Upper lobe of right lung (tissue), 1 donor: ENCODE measurements at regions not wholly inside any gene's neighbourhood (a gene's known extent, or its start where the extent isn't known, plus 50 kb on each side); places are given as distances from the start of the nearest gene placed in this dataset.

ENCODE experiments used
- ATAC-seq: fragments of 200-7000 bp; cut with Tn5 transposase; one replicate; pipeline ENCODE4 v1.9.1; 2020; ENCODE audit warnings: mild to moderate bottlenecking, moderate library complexity
- DNase-seq: peaks from one replicate; pipeline ENCODE4 v3.0.0-alpha.2; 2020
- H3K27ac ChIP-seq: fragments of 200-600 bp; one replicate; pipeline ENCODE4 v1.8.0; 2022
- H3K27me3 ChIP-seq: fragments of 200-600 bp; one replicate; pipeline ENCODE4 v1.8.0; 2022; ENCODE audit warnings: mild to moderate bottlenecking
- H3K36me3 ChIP-seq: fragments of 200-600 bp; one replicate; pipeline ENCODE4 v1.8.0; 2022
- H3K4me1 ChIP-seq: fragments of 200-600 bp; one replicate; pipeline ENCODE4 v1.8.0; 2022
- H3K4me3 ChIP-seq: fragments of 200-600 bp; one replicate; pipeline ENCODE4 v1.8.0; 2022; ENCODE audit warnings: mild to moderate bottlenecking
- H3K9me3 ChIP-seq: fragments of 200-600 bp; one replicate; pipeline ENCODE4 v1.8.0; 2022
- intact Hi-C: fragments of 100-400 bp; cut with DNase I; formaldehyde crosslinking; loops from one replicate; pipeline ENCODE4 v1.11.0; 2022
- TF ChIP-seq, protein P1 (sequence below): fragments of 200-600 bp; IDR thresholded peaks from one replicate; pipeline ENCODE4 v1.8.0; 2022; ENCODE audit warnings: antibody characterized with exemption
- donor health status: DM: no; HTN: yes; CAD: no; lungs with severe emphysema.

GRCh38 chr7:17474724-17475344 is 176.4 kb downstream of the AHR start:
- TF ChIP-seq, protein P1, sequence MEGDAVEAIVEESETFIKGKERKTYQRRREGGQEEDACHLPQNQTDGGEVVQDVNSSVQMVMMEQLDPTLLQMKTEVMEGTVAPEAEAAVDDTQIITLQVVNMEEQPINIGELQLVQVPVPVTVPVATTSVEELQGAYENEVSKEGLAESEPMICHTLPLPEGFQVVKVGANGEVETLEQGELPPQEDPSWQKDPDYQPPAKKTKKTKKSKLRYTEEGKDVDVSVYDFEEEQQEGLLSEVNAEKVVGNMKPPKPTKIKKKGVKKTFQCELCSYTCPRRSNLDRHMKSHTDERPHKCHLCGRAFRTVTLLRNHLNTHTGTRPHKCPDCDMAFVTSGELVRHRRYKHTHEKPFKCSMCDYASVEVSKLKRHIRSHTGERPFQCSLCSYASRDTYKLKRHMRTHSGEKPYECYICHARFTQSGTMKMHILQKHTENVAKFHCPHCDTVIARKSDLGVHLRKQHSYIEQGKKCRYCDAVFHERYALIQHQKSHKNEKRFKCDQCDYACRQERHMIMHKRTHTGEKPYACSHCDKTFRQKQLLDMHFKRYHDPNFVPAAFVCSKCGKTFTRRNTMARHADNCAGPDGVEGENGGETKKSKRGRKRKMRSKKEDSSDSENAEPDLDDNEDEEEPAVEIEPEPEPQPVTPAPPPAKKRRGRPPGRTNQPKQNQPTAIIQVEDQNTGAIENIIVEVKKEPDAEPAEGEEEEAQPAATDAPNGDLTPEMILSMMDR: no peak
- no peak for ATAC-seq
- intact Hi-C loops: no loop called here

GRCh38 chr7:17477182-17477581 is 178.7 kb downstream of the AHR start:
- Histone ChIP-seq H3K9me3 (no peaks in the 10 kb centered on the region), H3K27ac (no peak overlapping the region), H3K4me3 (no peak overlapping the region), H3K36me3 (no peaks in the 10 kb centered on the region), H3K4me1 (no peaks in the 10 kb centered on the region), H3K27me3 (no peaks in the 10 kb centered on the region)
- ATAC-seq (no peak), DNase-seq (no peak)
- TF ChIP-seq, protein P1: no peak
- intact Hi-C loops: no loop called here

More at GRCh38 chr7:17474724-17475344, 176.4 kb downstream of the AHR start:
- Histone ChIP-seq H3K4me1 (no peaks in the 10 kb centered on the region), H3K4me3 (no peak overlapping the region), H3K9me3 (no peaks in the 10 kb centered on the region), H3K27me3 (no peaks in the 10 kb centered on the region), H3K36me3 (no peaks in the 10 kb centered on the region), H3K27ac (no peak overlapping the region)
- DNase-seq: no peak

- TF ChIP-seq, protein P1: no peak
- Histone ChIP-seq H3K36me3 (no peaks in the 10 kb centered on the region), H3K4me1 (no peaks in the 10 kb centered on the region), H3K9me3 (no peaks in the 10 kb centered on the region), H3K27me3 (no peaks in the 10 kb centered on the region), H3K4me3 (no peak overlapping the region), H3K27ac (no peak overlapping the region)
- no peak for ATAC-seq
- intact Hi-C loops: no loop called here
- DNase-seq: no peak
These were observed 182.7 kb downstream of the AHR start for GRCh38 chr7:17481118-17481517.

- no peak overlapping the region for H3K4me3 ChIP-seq
- H3K27me3 ChIP-seq: no peaks in the 10 kb centered on the region
- H3K27ac ChIP-seq: no peak overlapping the region
- H3K36me3 ChIP-seq: no peaks in the 10 kb centered on the region
- intact Hi-C loops: no loop called here
- no peaks in the 10 kb centered on the region for H3K4me1 ChIP-seq
- TF ChIP-seq, protein P1: no peak
- H3K9me3 ChIP-seq: no peaks in the 10 kb centered on the region
- DNase-seq (no peak), ATAC-seq (no peak)
These were observed 186.9 kb downstream of the AHR start for GRCh38 chr7:17485368-17485767.

GRCh38 chr7:17485904-17486303 is 187.5 kb downstream of the AHR start:
- Histone ChIP-seq H3K27me3 (no peaks in the 10 kb centered on the region), H3K4me3 (no peak overlapping the region), H3K27ac (no peak overlapping the region), H3K4me1 (no peaks in the 10 kb centered on the region), H3K9me3 (no peaks in the 10 kb centered on the region), H3K36me3 (no peaks in the 10 kb centered on the region)
- ATAC-seq (no peak), DNase-seq (no peak)
- TF ChIP-seq, protein P1: no peak
- intact Hi-C loops: no loop called here

GRCh38 chr7:17486835-17487234 is 188.4 kb downstream of the AHR start:
- TF ChIP-seq, protein P1: no peak
- DNase-seq: no peak
- H3K27me3 ChIP-seq: no peaks in the 10 kb centered on the region
- no peak overlapping the region for H3K27ac ChIP-seq
- H3K4me1 ChIP-seq: no peaks in the 10 kb centered on the region
- no peaks in the 10 kb centered on the region for H3K36me3 ChIP-seq
- ATAC-seq: no peak
- H3K4me3 ChIP-seq: no peak overlapping the region
- intact Hi-C loops: no loop called here
- H3K9me3 ChIP-seq: no peaks in the 10 kb centered on the region
